ENCODE measurements at regions not wholly inside any gene's neighbourhood (a gene's known extent, or its start where the extent isn't known, plus 50 kb on each side); places are given as distances from the start of the nearest gene placed in this dataset.

GRCh38 chr3:59116233-59116537, 66.4 kb upstream of the CFAP20DC start:
- TF ChIP-seq CTCF (IDR thresholded peaks at IDR 0.05; ENCODE audit: poor library complexity) (no peak), EZH2phosphoT487 (IDR thresholded peaks at IDR 0.05; ENCODE audit: low read depth, severe bottlenecking, unreplicated experiment) (no peak), EZH2 (IDR thresholded peaks at IDR 0.05; ENCODE audit: borderline replicate concordance) (no peak)
- Histone ChIP-seq H3K9me3 (ENCODE audit: low read depth) (no peaks in the 10 kb centered on the region), H3K79me2 (no peaks in the 10 kb centered on the region), H3K4me3 (no peak overlapping the region), H3K27ac (no peak overlapping the region), H3K9me2 (replicated peaks; ENCODE audit: insufficient read depth) (no peaks in the 10 kb centered on the region), H2AFZ (no peak overlapping the region), H3K4me1 (ENCODE audit: insufficient read depth) (peaks cover 5% of the 10 kb centered on the region), H3K4me2 (peak overlapping the region; percentile 66), H3K27me3 (no peaks in the 10 kb centered on the region), H3K36me3 (replicated peaks; ENCODE audit: insufficient read depth, low read depth) (no peaks in the 10 kb centered on the region), H4K20me1 (ENCODE audit: insufficient read depth, poor library complexity, severe bottlenecking) (no peaks in the 10 kb centered on the region)
- 61% methylated on average over 2 of the region's 2 CpGs for WGBS (ENCODE audit: low lambda C conversion rate, missing lambda C conversion rate)
- DNase-seq (ENCODE audit: low spot score) = no peak

GRCh38 chr3:59115364-59116232, 65.8 kb upstream of the CFAP20DC start:
- H3K4me1 ChIP-seq (ENCODE audit: insufficient read depth) = peaks cover 5% of the 10 kb centered on the region
- H3K27me3 ChIP-seq = no peaks in the 10 kb centered on the region
- WGBS (ENCODE audit: low lambda C conversion rate, missing lambda C conversion rate) = 57% methylated on average over 8 of the region's 8 CpGs
- no peak for DNase-seq (ENCODE audit: low spot score)
- TF ChIP-seq CTCF (IDR thresholded peaks at IDR 0.05; ENCODE audit: poor library complexity) = no peak
- no peak for TF ChIP-seq EZH2phosphoT487 (IDR thresholded peaks at IDR 0.05; ENCODE audit: low read depth, severe bottlenecking, unreplicated experiment)
- no peak for TF ChIP-seq EZH2 (IDR thresholded peaks at IDR 0.05; ENCODE audit: borderline replicate concordance)
- H3K4me3 ChIP-seq = no peak overlapping the region
- H2AFZ ChIP-seq = no peak overlapping the region
- H3K9me3 ChIP-seq (ENCODE audit: low read depth) = no peaks in the 10 kb centered on the region
- H3K36me3 ChIP-seq (replicated peaks; ENCODE audit: insufficient read depth, low read depth) = no peaks in the 10 kb centered on the region
- peak overlapping the region; percentile 66 for H3K4me2 ChIP-seq
- H3K27ac ChIP-seq = no peak overlapping the region
- H4K20me1 ChIP-seq (ENCODE audit: insufficient read depth, poor library complexity, severe bottlenecking) = no peaks in the 10 kb centered on the region
- H3K9me2 ChIP-seq (replicated peaks; ENCODE audit: insufficient read depth) = no peaks in the 10 kb centered on the region
- H3K79me2 ChIP-seq = no peaks in the 10 kb centered on the region

GRCh38 chr3:59107856-59108815, 58.3 kb upstream of the CFAP20DC start:
- no peak overlapping the region for H2AFZ ChIP-seq
- H3K27me3 ChIP-seq = no peaks in the 10 kb centered on the region
- no peak for TF ChIP-seq CTCF (IDR thresholded peaks at IDR 0.05; ENCODE audit: poor library complexity)
- TF ChIP-seq EZH2 (IDR thresholded peaks at IDR 0.05; ENCODE audit: borderline replicate concordance) = no peak
- no peak for TF ChIP-seq EZH2phosphoT487 (IDR thresholded peaks at IDR 0.05; ENCODE audit: low read depth, severe bottlenecking, unreplicated experiment)
- no peak overlapping the region for H3K27ac ChIP-seq
- WGBS (ENCODE audit: low lambda C conversion rate, missing lambda C conversion rate) = 67% methylated on average over 5 of the region's 5 CpGs
- no peak for DNase-seq (ENCODE audit: low spot score)
- H3K4me3 ChIP-seq = no peak overlapping the region
- no peaks in the 10 kb centered on the region for H3K36me3 ChIP-seq (replicated peaks; ENCODE audit: insufficient read depth, low read depth)
- H4K20me1 ChIP-seq (ENCODE audit: insufficient read depth, poor library complexity, severe bottlenecking) = no peaks in the 10 kb centered on the region
- H3K9me2 ChIP-seq (replicated peaks; ENCODE audit: insufficient read depth) = no peaks in the 10 kb centered on the region
- H3K9me3 ChIP-seq (ENCODE audit: low read depth) = no peaks in the 10 kb centered on the region
- no peaks in the 10 kb centered on the region for H3K79me2 ChIP-seq
- no peak overlapping the region for H3K4me2 ChIP-seq
- peaks cover 8% of the 10 kb centered on the region for H3K4me1 ChIP-seq (ENCODE audit: insufficient read depth)

Measured in hepatocyte (in vitro differentiated cells).